ENCODE measurements at regions not wholly inside any gene's neighbourhood (a gene's known extent, or its start where the extent isn't known, plus 50 kb on each side); places are given as distances from the start of the nearest gene placed in this dataset.

DNA sequence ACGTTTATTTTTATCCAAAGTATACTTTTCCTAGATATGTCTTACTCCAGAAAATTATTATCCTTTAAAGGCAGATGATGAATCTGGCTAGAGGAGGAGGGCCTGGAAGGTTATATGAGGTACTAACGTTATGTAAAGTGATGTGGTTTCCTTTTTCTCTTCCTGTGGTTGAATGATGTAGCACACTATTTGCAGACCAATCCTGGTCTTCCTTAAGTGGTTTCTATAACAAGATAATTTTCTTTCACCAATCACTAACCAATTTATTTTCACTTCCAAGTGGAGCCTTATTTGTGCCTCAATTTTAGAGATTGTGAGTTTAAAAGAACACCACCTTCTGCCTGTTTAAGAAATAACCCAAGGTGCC, 154.6 kb upstream of the SOX4 start:
- TF ChIP-seq, protein P1, sequence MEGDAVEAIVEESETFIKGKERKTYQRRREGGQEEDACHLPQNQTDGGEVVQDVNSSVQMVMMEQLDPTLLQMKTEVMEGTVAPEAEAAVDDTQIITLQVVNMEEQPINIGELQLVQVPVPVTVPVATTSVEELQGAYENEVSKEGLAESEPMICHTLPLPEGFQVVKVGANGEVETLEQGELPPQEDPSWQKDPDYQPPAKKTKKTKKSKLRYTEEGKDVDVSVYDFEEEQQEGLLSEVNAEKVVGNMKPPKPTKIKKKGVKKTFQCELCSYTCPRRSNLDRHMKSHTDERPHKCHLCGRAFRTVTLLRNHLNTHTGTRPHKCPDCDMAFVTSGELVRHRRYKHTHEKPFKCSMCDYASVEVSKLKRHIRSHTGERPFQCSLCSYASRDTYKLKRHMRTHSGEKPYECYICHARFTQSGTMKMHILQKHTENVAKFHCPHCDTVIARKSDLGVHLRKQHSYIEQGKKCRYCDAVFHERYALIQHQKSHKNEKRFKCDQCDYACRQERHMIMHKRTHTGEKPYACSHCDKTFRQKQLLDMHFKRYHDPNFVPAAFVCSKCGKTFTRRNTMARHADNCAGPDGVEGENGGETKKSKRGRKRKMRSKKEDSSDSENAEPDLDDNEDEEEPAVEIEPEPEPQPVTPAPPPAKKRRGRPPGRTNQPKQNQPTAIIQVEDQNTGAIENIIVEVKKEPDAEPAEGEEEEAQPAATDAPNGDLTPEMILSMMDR (IDR thresholded peaks at IDR 0.05; ENCODE audit: low read length, missing control alignments): no peak
- H3K4me3 ChIP-seq (replicated peaks; ENCODE audit: low read depth, low read length): no peak overlapping the region
- DNase-seq (ENCODE audit: low read depth): peak; percentile 5

DNA sequence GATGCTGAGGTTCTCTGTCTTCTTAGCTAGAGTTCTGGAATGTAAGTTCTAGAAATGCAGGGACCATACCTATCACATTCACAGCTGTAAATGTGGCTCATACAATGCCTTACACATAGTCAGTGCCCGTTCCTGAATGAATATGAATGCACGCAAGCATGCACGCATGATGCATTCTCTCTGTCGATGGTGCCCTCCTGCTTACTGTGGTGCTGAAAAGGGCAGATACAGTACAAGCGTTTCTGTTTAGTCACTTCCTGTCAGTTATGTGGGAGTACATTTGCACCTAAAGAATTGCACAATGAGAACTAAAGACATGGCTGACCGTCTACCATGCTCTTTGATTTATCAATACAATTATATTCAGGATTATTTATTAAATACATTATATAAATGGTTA, 152.2 kb upstream of the SOX4 start:
- TF ChIP-seq, protein P1 (IDR thresholded peaks at IDR 0.05; ENCODE audit: low read length, missing control alignments): no peak
- peak; percentile 59 for DNase-seq (ENCODE audit: low read depth)
- no peak overlapping the region for H3K4me3 ChIP-seq (replicated peaks; ENCODE audit: low read depth, low read length)

DNA sequence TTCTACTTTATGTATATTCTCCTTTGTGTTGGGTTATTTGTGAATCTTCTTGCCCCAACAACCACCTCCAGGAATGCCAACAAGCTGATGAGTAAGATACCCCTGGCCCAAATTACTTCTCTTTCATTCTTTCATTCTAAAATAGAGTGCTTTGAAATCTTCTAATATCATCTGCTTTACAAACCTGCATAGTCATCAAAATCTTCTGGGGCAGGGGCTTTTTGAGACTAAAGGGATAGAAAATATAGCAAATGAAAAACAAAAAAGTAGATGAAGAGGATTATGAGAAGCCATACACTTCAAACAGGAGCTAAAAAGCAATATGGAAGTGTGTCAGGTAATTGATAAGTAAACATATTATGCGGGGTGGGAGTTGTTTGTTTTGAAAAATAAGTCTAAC, 150.7 kb upstream of the SOX4 start:
- DNase-seq (ENCODE audit: low read depth): no peak
- no peak overlapping the region for H3K4me3 ChIP-seq (replicated peaks; ENCODE audit: low read depth, low read length)
- TF ChIP-seq, protein P1 (IDR thresholded peaks at IDR 0.05; ENCODE audit: low read length, missing control alignments): no peak

DNA sequence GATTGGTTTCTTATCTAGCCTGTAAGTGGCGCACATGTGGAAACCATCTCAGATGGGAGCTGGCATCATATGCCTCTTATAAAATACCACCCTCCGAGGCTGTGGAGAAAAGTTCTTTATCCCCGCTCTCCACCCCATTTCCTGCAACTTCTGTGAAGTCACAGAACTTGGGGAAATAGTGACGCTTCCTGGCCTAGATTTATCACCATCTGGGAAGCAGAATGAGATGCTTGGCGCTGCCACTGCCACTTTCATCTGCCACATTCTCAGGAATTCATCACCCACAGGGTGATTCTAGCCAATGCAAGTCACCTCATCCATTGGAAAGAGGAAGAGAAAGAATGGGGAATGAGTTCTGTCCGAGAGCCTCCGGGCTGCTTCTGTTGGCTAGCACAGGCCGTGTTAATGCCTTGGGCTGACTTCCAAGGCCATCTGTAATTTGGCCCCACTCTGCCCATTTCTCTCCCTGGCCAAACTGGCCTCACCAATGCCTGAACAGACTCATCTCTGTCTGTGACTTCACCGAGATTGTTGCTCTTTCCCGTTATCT, 148.8 kb upstream of the SOX4 start:
- TF ChIP-seq, protein P1 (IDR thresholded peaks at IDR 0.05; ENCODE audit: low read length, missing control alignments): no peak
- no peak overlapping the region for H3K4me3 ChIP-seq (replicated peaks; ENCODE audit: low read depth, low read length)
- DNase-seq (ENCODE audit: low read depth): no peak

DNA sequence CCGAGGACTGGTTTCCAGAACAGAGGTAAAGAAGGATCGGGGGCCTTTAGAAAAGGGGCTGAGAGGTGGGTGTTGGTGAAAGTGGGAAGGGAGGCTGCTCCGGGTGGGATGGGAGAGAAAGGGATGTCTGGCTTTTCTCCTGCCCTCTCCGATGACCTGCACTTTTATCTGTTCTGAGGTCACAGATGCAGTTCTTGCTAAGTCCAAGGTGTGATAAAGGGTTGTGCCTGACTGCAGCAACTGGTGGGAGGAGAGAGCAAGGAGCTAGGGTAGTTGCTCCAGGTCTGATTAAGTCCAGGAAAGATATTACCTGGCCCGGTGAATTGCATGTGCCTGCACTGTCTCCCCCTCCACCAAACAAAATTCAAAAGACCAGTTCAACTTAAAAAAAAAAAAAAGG, 145.6 kb upstream of the SOX4 start:
- TF ChIP-seq, protein P1 (IDR thresholded peaks at IDR 0.05; ENCODE audit: low read length, missing control alignments): no peak
- no peak overlapping the region for H3K4me3 ChIP-seq (replicated peaks; ENCODE audit: low read depth, low read length)
- DNase-seq (ENCODE audit: low read depth): no peak

DNA sequence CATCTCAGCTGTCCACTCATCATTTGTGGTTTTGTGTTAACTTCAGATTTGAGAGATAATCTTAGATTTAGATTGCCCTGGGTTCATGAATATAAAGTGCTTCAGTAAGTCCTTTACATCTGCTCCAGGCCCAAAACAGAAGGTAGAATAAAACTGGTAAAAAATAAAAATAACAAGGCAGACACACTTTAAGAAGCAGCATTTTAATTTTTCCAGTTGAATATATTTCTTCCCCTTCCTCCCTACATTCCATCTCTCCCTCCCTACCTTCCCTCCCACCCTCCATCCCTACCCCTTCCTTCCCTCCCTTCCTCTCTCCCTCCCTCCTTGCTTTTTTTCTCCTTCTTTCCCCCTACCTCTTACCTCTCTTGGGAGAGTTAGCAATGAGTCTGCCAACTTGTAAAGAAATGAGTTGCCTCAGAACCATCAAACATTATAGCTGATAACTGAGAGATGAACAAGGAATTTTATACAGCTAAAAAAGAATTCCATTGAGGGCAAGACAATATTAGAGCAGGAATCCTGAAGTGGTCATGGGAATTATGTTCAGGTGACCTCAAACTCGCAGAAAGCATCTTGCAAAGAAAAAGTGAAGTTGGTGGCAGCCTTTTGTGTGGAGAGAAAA, 145.0 kb upstream of the SOX4 start:
- no peak overlapping the region for H3K4me3 ChIP-seq (replicated peaks; ENCODE audit: low read depth, low read length)
- DNase-seq (ENCODE audit: low read depth): no peak
- TF ChIP-seq, protein P1 (IDR thresholded peaks at IDR 0.05; ENCODE audit: low read length, missing control alignments): no peak

DNA sequence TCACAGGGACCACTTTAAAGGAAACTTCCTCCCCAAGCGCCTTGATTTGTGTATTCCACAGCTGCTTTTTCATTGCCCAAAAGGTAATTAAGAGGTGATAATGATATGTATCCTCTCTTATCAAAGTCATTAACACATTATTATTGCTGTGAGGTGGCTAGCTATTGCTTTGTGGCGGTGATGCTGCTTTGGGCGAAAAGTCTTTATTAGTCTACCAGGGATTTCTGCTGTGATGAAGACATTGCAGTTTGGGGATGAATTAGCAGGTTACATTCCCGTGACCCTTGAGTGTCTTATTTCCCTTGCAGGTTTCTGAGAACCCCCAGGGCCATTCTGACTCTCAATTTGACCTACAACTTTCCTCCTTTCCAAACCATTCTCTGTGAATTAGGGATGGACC, 143.4 kb upstream of the SOX4 start:
- TF ChIP-seq, protein P1 (IDR thresholded peaks at IDR 0.05; ENCODE audit: low read length, missing control alignments): no peak
- H3K4me3 ChIP-seq (replicated peaks; ENCODE audit: low read depth, low read length): no peak overlapping the region
- no peak for DNase-seq (ENCODE audit: low read depth)
